GM12865 (cell line): ENCODE measurements at regions not wholly inside any gene's neighbourhood (a gene's known extent, or its start where the extent isn't known, plus 50 kb on each side); places are given as distances from the start of the nearest gene placed in this dataset.

Experiments
- DNase-seq: peaks from one replicate; pipeline ENCODE4 v3.0.0; 2010; ENCODE audit warnings: low read depth
- H3K4me3 ChIP-seq: 2 replicates; pipeline ENCODE4 v1.5.1; 2011; ENCODE audit warnings: mild to moderate bottlenecking, low read depth, low read length, control low read depth
- TF ChIP-seq, protein P1 (sequence below): IDR thresholded peaks from 2 replicates; pipeline ENCODE4 v1.5.1; 2011; ENCODE audit warnings: low read length, control low read depth, low read depth, inconsistent platforms; ENCODE audit not compliant: insufficient read depth; ENCODE audit errors: missing control alignments

DNA sequence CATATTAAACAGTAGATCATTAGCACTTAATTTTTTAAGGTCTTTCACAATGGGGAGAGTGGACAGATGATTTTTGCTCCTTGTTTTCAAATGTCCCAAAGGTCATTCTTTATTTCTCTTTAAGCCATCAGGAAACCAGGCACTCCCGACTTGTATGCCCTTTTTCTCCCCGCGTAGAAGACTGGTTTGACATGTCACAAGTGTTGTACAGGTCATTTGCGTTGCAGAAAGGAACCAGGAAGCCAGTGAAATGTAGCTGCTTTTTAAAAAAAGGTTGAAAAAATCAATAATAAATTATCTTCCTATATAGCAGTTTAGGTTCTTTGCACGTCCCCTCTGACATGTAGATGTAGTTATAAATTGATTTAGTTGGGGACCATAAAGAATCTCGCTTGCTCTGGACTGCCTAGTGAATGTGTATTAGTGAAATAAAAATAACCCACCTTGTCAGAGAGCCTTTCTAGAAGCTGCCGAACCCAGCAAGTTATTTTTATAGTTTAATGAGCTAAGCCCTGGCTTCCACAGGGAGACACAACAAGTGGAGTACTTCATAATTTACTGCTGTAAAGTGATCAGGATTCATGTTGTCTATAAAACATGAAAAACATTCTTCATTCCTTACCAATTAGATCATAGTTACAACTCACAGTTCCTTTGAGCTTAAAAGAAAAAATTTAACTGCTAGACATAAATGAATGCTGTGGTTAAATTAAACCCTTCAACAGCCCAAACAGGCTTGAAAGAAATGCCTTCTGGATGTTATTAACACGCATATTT lies 404.6 kb downstream of the CSNK1G3 start:
- no peak for DNase-seq
- H3K4me3 ChIP-seq: no peak overlapping the region
- TF ChIP-seq, protein P1, sequence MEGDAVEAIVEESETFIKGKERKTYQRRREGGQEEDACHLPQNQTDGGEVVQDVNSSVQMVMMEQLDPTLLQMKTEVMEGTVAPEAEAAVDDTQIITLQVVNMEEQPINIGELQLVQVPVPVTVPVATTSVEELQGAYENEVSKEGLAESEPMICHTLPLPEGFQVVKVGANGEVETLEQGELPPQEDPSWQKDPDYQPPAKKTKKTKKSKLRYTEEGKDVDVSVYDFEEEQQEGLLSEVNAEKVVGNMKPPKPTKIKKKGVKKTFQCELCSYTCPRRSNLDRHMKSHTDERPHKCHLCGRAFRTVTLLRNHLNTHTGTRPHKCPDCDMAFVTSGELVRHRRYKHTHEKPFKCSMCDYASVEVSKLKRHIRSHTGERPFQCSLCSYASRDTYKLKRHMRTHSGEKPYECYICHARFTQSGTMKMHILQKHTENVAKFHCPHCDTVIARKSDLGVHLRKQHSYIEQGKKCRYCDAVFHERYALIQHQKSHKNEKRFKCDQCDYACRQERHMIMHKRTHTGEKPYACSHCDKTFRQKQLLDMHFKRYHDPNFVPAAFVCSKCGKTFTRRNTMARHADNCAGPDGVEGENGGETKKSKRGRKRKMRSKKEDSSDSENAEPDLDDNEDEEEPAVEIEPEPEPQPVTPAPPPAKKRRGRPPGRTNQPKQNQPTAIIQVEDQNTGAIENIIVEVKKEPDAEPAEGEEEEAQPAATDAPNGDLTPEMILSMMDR: no peak

DNA sequence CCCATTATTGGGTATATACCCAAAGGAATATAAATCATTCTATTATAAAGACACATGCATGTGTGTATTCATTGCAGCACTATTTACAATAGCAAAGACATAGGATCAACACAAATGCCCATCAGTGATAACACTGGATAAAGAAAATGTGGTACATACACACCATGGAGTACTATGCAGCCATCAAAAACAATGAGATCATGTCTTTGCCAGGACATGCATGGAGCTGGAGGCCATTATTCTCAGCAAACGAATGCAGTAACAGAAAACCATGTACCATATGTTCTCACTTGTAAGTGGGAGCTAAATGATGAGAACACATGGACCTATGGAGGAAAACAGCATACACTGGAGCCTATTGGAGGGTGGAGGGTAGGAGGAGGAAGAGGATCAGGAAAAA lies 402.4 kb downstream of the CSNK1G3 start:
- no peak for DNase-seq
- no peak overlapping the region for H3K4me3 ChIP-seq
- TF ChIP-seq, protein P1: no peak

DNA sequence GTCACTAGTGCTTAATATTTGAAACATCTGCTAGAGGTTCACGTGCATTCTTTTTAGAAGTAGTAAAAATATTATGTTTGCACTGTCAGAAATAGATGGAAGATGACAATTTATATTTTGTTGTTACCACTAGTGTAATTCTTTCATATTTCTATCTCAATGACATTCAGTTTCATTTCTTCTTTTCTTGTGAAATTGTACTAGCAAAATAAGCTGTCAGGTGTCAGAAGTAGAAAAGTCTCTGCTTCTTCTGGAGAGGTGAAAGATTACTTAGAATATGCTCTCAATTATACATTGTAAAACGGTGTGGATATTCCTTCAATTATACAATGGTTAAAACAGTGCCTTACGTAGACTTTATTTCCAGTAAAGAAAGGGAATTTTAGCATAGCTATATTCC lies 395.4 kb downstream of the CSNK1G3 start:
- DNase-seq: peak; percentile 3
- TF ChIP-seq, protein P1: no peak
- H3K4me3 ChIP-seq: no peak overlapping the region

DNA sequence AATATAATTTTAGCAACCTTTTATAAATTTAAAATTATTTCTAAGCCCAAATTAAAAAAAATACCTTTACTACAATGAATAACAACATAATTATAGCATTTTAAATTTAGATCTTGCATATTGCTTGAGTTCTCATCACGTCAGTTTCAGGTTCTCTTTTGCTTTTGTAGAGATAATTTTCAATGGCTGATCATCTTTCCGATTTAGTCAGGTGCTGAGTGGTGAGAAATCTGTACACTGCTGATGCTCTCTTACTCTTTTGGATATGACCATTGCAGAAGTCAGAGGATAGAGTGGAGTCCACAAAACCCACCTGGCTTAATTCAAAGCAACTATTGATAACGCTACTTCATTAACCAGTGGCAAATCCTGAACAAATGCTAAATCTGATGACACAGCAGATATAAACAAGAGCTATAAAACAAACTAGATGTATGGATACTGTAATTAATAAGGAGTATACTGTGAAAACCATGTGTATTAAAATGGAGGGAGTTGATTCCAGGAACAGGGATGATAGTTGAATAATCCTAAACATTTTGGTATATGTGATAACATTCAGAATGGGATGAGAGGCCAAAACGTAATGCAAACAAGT lies 394.8 kb downstream of the CSNK1G3 start:
- peak; percentile 15 for DNase-seq
- no peak overlapping the region for H3K4me3 ChIP-seq
- TF ChIP-seq, protein P1: no peak

- no peak overlapping the region for H3K4me3 ChIP-seq
- TF ChIP-seq, protein P1: no peak
- no peak for DNase-seq
Measured at GRCh38 chr5:123885081-123885480, 373.1 kb downstream of the CSNK1G3 start.

GRCh38 chr5:123882965-123883345 lies 371.0 kb downstream of the CSNK1G3 start:
- H3K4me3 ChIP-seq: no peak overlapping the region
- TF ChIP-seq, protein P1: no peak
- DNase-seq: no peak
